GM21619 (cell line): ENCODE measurements at regions not wholly inside any gene's neighbourhood (a gene's known extent, or its start where the extent isn't known, plus 50 kb on each side); places are given as distances from the start of the nearest gene placed in this dataset.

Experiments
- ATAC-seq: cut with Tn5 transposase; IDR thresholded peaks from one replicate; pipeline ENCODE4 v1.9.1; 2021; ENCODE audit not compliant: unreplicated experiment

DNA sequence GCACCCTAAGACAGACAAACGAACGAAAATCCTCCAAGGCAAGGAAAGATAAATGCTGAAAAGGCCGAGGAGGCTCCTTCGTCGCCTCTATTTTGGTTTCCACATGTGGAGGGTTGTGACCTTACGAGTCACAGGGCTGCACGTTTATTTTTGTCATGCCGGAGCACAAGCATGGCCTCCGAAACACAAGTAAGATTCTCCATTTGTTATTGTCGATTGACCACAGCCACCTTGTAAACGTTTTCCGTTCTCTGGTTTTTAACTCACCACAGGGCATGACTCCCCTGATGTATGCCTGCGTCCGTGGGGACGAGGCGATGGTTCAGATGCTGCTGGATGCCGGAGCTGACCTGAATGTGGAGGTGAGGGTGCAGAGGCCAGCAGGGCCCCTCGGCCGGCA, 73.1 kb upstream of the PWP1 start:
- no peak for ATAC-seq

DNA sequence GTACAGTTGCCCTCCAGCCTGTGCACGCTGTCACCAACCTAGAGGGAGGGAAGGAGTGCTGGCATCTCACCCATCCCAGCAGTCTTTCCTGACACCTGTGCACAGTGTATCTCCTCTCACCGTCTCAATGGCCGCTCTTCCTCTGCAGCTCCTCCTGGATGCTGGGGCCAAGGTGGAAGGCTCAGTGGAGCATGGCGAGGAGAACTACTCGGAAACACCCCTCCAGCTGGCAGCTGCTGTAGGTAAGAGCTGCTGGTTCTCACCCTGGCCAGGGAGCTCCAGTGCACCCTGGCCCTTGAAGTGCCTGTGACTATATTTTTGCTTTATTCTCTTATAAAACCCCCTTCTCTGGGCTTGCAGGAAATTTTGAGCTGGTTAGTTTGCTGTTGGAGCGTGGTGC, 68.7 kb upstream of the PWP1 start:
- ATAC-seq, result no peak

DNA sequence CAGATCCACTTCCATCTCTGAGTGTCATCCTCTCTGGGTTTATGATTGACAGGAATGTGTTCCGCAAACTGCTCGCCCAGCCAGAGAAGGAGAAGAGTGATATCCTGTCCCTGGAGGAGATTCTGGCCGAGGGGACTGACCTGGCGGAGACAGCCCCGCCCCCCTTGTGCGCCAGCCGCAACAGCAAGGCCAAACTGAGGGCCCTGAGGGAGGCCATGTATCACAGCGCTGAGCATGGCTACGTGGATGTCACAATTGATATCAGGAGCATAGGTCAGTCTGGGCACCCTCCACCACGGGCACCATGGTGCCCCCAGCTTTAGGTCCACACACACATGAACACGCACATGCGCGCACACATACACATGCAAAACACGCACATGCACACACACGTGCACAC, 67.5 kb upstream of the PWP1 start:
- no peak for ATAC-seq

DNA sequence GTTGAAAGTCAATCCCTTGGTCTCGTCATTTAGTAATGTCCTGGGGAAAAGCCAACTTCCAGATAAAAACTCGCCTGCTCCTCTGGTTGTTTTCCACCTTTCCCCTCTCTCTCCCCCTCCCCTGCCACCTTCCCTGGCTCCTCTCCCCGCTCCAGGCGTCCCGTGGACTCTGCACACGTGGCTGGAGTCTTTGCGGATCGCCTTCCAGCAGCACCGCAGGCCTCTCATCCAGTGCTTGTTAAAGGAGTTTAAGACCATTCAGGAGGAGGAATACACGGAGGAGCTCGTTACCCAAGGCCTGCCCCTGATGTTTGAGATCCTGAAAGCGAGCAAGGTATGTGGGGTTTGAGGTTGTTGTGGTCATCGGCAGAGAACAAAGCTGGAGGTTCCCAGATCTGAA, 65.8 kb upstream of the PWP1 start:
- ATAC-seq, result no peak

DNA sequence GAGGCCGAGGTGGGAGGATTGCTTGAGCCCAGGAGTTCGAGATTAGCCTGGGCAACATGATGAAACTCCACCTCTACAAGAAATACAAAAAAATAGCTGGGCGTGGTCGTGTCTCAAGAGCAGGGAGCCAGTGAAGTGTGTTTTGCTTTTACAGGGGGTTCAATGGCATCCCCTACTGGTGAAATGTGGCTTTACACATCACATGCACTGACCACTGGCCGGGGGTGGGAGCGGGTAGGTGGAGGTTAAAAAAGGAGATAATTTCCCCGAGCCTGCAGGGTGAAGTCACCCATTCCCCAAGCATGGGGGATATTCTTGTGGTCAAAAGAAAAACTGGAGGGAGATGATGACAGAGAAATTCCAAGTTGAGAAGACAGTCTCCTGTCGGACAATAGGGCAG, 63.6 kb upstream of the PWP1 start:
- no peak for ATAC-seq

DNA sequence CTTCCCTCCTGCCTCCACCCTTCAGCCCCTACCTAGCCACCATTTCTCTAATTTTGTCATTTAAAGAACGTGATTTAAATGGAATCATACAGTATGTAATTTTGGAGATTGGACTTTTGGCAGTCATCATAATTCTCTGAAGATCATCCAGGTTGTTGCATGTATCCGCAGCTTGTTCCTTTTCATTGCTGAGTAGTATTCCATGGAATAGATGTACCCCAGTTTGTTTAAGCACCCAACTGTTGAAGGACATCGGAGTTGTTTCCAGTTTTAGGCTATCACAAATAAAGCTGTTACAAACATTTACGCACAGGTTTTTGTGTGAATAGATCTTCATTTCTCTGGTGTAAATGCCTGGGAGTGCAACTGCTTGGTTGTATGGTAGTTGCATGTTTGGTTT, 61.1 kb upstream of the PWP1 start:
- no peak for ATAC-seq

DNA sequence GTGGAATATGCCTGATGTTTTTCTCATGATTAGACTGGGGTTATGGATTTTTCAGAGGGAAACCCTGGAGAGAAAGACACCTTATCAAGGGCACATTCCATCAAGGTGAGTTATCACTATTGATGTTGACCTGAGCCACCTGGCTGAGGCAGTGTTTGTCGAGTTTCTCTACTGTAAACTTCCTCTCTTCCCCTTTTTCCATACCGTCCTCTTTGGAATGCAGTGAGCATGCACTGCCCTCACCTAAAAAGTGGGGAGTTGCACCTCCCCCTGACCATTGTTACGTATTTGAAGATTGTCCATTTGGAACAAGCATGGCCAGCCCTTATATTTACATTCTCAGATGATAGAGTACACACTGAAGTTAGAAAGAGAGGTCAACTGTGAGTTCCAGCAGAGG, 53.9 kb upstream of the PWP1 start:
- ATAC-seq, result no peak

DNA sequence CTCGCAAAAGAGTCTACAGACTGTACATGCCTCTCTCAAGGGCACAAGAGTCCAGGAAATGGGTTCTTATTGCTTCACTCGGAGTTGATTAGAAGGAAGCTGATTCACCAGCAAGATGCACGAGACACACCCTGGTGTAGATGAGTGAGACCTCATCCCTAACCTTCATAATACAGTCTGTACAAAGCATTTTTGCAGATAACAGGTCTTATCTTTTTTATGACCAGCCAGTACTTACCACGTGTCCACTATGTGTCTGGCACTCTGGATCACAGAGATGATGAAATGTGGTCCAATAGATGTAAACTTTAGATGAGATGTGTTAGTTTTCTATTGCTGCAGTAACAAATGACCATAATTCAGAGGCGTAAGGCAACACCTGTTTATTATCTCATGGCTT, 53.4 kb upstream of the PWP1 start:
- ATAC-seq, result no peak

DNA sequence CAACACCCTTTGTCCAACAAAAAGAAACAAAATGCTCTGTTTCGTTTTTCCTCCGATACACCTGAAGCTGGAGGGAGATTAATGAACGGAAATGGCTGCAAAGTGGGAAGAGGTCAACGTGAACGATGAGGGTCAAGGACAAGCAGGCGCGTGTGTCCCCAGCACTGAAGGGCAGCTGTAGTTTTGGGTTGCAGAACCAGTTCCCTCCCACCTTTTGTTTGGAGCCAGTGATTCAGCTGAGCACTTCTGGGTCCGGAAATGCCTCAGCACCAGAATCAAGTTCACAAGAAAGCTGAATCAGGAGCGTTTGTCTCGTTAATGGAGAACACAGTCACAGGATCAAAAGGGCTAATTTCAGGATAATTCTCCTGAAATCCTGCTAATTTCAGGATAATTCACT, 51.1 kb upstream of the PWP1 start:
- ATAC-seq, result no peak

DNA sequence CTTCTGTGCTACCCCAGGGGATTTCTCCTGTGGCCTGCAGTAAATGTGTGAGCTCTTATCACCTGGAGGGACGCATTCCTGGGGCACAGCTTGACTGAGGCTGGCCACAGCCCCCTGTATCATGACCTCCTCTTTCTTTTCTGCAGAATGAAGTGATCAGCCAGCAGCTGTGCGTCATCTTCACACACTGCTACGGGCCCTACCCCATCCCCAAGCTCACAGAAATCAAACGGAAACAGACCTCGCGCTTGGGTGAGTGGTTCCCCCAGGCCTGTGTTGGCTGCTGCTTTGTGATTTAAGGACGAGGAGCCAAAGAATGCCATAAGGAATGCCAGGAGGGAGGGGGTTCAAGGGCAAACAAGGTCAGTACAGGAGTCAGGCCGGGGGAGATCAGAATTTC, 50.5 kb upstream of the PWP1 start:
- ATAC-seq, result no peak
